H1 (cell line): ENCODE measurements at regions not wholly inside any gene's neighbourhood (a gene's known extent, or its start where the extent isn't known, plus 50 kb on each side); places are given as distances from the start of the nearest gene placed in this dataset.

Experiments used
- CTCF ChIA-PET: fragments of 300-600 bp; sonication (Branson Sonifier 250); formaldehyde crosslinking; loops from one replicate; lab custom pipeline; 2021; ENCODE audit not compliant: partially characterized antibody; lab: Charles Lee
- POLR2A ChIA-PET: fragments of 300-600 bp; sonication (Branson Sonifier 250); formaldehyde crosslinking; loops from one replicate; lab custom pipeline; 2021; ENCODE audit warnings: inconsistent platforms; ENCODE audit not compliant: partially characterized antibody; lab: Charles Lee
- DNase-seq, 2 experiments: peaks; one replicate each; pipeline versions ENCODE4 v3.0.0 to v3.0.0-alpha.2; 2010 to 2022; ENCODE audit warnings: low spot score in 2 of 2, low read depth in 1 of 2, mixed read lengths in 1 of 2
- FAIRE-seq: peaks from 2 replicates; lab custom pipeline; 2011; peaks lifted over from hg19 to GRCh38; lab: Jason Lieb, UNC
- H2AFZ ChIP-seq: 2 replicates; pipeline ENCODE4 v1.8.1; 2012; ENCODE audit warnings: low read length, inconsistent platforms
- H2AK5ac ChIP-seq: 2 replicates; pipeline ENCODE4 v1.6.1; 2013; ENCODE audit warnings: low read depth, low read length
- H2BK120ac ChIP-seq: replicated peaks from 2 replicates; pipeline ENCODE3; 2013; ENCODE audit warnings: low read depth, low read length, inconsistent platforms
- H2BK12ac ChIP-seq: 2 replicates; pipeline ENCODE4 v1.6.1; 2013; ENCODE audit warnings: low read depth, low read length
- H2BK15ac ChIP-seq: 2 replicates; pipeline ENCODE4 v1.6.1; 2013; ENCODE audit warnings: low read length
- H2BK20ac ChIP-seq: 2 replicates; pipeline ENCODE4 v1.6.1; 2013; ENCODE audit warnings: low read length
- H2BK5ac ChIP-seq: 2 replicates; pipeline ENCODE4 v1.6.1; 2013; ENCODE audit warnings: low read depth, low read length
- H3K14ac ChIP-seq: 2 replicates; pipeline ENCODE4 v1.6.1; 2013; ENCODE audit warnings: inconsistent platforms; ENCODE audit not compliant: insufficient read length
- H3K18ac ChIP-seq: 2 replicates; pipeline ENCODE4 v1.6.1; 2013; ENCODE audit warnings: low read length; ENCODE audit errors: extremely low read depth
- H3K23ac ChIP-seq: 2 replicates; pipeline ENCODE4 v1.6.1; 2013; ENCODE audit warnings: inconsistent platforms; ENCODE audit not compliant: insufficient read length
- H3K23me2 ChIP-seq: 2 replicates; pipeline ENCODE4 v1.6.1; 2013; ENCODE audit warnings: low read depth, low read length
- H3K27ac ChIP-seq: 2 replicates; pipeline ENCODE4 v1.6.1; 2011; ENCODE audit warnings: low read depth, low read length, inconsistent platforms
- H3K27me3 ChIP-seq, 4 experiments: replicated peaks in 1 of 4; 1 replicate in 1 of 4; 2 replicates in 3 of 4; pipeline versions ENCODE4 v1.6.1 to v1.8.1; 2011 to 2013; ENCODE audit warnings: low read length in 3 of 4, mild to moderate bottlenecking in 3 of 4, inconsistent platforms in 2 of 4, mixed read lengths in 2 of 4, moderate library complexity in 1 of 4; ENCODE audit not compliant: control insufficient read depth in 3 of 4, insufficient read depth in 3 of 4; ENCODE audit errors: extremely low read depth in 1 of 4
- H3K36me3 ChIP-seq, 4 experiments: 2 replicates each; pipeline versions ENCODE4 v1.6.1 to v1.8.1; 2011 to 2013; ENCODE audit warnings: mild to moderate bottlenecking in 4 of 4, low read length in 3 of 4, moderate library complexity in 2 of 4, control low read depth in 1 of 4, inconsistent platforms in 1 of 4; ENCODE audit not compliant: insufficient read depth in 4 of 4, control insufficient read depth in 2 of 4
- H3K4ac ChIP-seq: replicated peaks from 2 replicates; pipeline ENCODE3; 2013; ENCODE audit warnings: low read length, low read depth, mixed read lengths, inconsistent platforms; ENCODE audit not compliant: insufficient read length
- H3K4me1 ChIP-seq, 4 experiments: replicated peaks in 1 of 4; 1 replicate in 1 of 4; 2 replicates in 3 of 4; pipeline versions ENCODE4 v1.6.1 to v1.8.1; 2011 to 2013; ENCODE audit warnings: low read length in 3 of 4, inconsistent platforms in 2 of 4, mixed read lengths in 1 of 4; ENCODE audit not compliant: insufficient read depth in 4 of 4, control insufficient read depth in 3 of 4
- H3K4me2 ChIP-seq, 2 experiments: 2 replicates each; pipeline versions ENCODE4 v1.6.1 to v1.8.1; 2011 to 2013; ENCODE audit warnings: low read depth in 2 of 2, low read length in 2 of 2, control low read depth in 1 of 2, inconsistent platforms in 1 of 2, mild to moderate bottlenecking in 1 of 2; ENCODE audit not compliant: insufficient read depth in 1 of 2
- H3K4me3 ChIP-seq, 4 experiments: fragments of 200-600, 300-600 bp in 1 of 4; sonication (generic), shearing (Covaris generic), sonication (Bioruptor Twin) in 1 of 4; 2 replicates each; pipeline versions ENCODE4 v1.5.1 to v1.8.1; 2011 to 2016; ENCODE audit warnings: low read length in 4 of 4, low read depth in 3 of 4, control low read depth in 2 of 4, inconsistent platforms in 2 of 4, mild to moderate bottlenecking in 2 of 4, mixed read lengths in 1 of 4, moderate library complexity in 1 of 4; ENCODE audit not compliant: insufficient read depth in 2 of 4; ENCODE audit errors: extremely low read depth in 1 of 4
- H3K56ac ChIP-seq: replicated peaks from 2 replicates; pipeline ENCODE3; 2013; ENCODE audit warnings: low read depth, mild to moderate bottlenecking, mixed read lengths, low read length, inconsistent platforms; ENCODE audit not compliant: insufficient read length
- H3K79me1 ChIP-seq: 2 replicates; pipeline ENCODE4 v1.6.1; 2013; ENCODE audit warnings: low read depth, low read length, control low read depth
- H3K79me2 ChIP-seq, 2 experiments: 2 replicates each; pipeline versions ENCODE4 v1.6.1 to v1.8.1; 2012 to 2013; ENCODE audit warnings: low read length in 2 of 2, mild to moderate bottlenecking in 2 of 2, inconsistent platforms in 1 of 2; ENCODE audit not compliant: insufficient read depth in 2 of 2, control insufficient read depth in 1 of 2
- H3K9ac ChIP-seq, 4 experiments: replicated peaks in 1 of 4; 1 replicate in 1 of 4; 2 replicates in 3 of 4; pipeline versions ENCODE4 v1.6.1 to v1.8.1; 2011 to 2013; ENCODE audit warnings: low read depth in 3 of 4, low read length in 3 of 4, control low read depth in 2 of 4, mild to moderate bottlenecking in 2 of 4, moderate library complexity in 2 of 4, inconsistent platforms in 1 of 4; ENCODE audit errors: extremely low read depth in 1 of 4
- H3K9me3 ChIP-seq, 2 experiments: 2 replicates each; pipeline versions ENCODE4 v1.6.1 to v1.8.1; 2012 to 2013; ENCODE audit warnings: mild to moderate bottlenecking in 2 of 2, moderate library complexity in 2 of 2, control low read depth in 1 of 2, inconsistent platforms in 1 of 2, low read depth in 1 of 2, low read length in 1 of 2, mixed read lengths in 1 of 2; ENCODE audit not compliant: insufficient read depth in 2 of 2
- H4K20me1 ChIP-seq, 2 experiments: replicated peaks in 1 of 2; 2 replicates each; pipeline versions ENCODE3 to v1.8.1; 2011 to 2013; ENCODE audit warnings: inconsistent platforms in 2 of 2, low read length in 2 of 2, mild to moderate bottlenecking in 1 of 2; ENCODE audit not compliant: insufficient read depth in 2 of 2, control insufficient read depth in 1 of 2
- H4K5ac ChIP-seq: 2 replicates; pipeline ENCODE4 v1.6.1; 2013; ENCODE audit warnings: low read length, low read depth, mixed read lengths, inconsistent platforms; ENCODE audit not compliant: insufficient read length
- H4K8ac ChIP-seq: 2 replicates; pipeline ENCODE4 v1.8.0; 2013; ENCODE audit warnings: mild to moderate bottlenecking, moderate library complexity, low read length, inconsistent platforms; ENCODE audit not compliant: insufficient read depth; ENCODE audit errors: extremely low read depth
- H4K91ac ChIP-seq: replicated peaks from 2 replicates; pipeline ENCODE3; 2013; ENCODE audit warnings: low read length, mixed read lengths, inconsistent platforms; ENCODE audit not compliant: insufficient read length
- BRCA1 ChIP-seq: IDR thresholded peaks from 2 replicates; pipeline ENCODE4 v1.6.1; 2012; ENCODE audit warnings: low read depth, low read length, improper control_type of control experiment
- GABPA ChIP-seq: IDR thresholded peaks from 2 replicates; pipeline ENCODE4 v1.6.1; 2011; ENCODE audit warnings: mild to moderate bottlenecking, low read length, moderate library complexity, borderline replicate concordance; ENCODE audit not compliant: insufficient read depth
- JUND ChIP-seq: IDR thresholded peaks from 2 replicates; pipeline ENCODE4 v1.6.1; 2011; ENCODE audit warnings: mild to moderate bottlenecking, improper control_type of control experiment, low read length
- KDM5A ChIP-seq: fragments of 200-600 bp; IDR thresholded peaks from 2 replicates; pipeline ENCODE4 v1.7.1; 2012; ENCODE audit warnings: mild to moderate bottlenecking, low read length, inconsistent platforms, mixed read lengths
- MAFK ChIP-seq: IDR thresholded peaks from 2 replicates; pipeline ENCODE4 v1.6.1; 2012; ENCODE audit warnings: low read depth, mild to moderate bottlenecking, improper control_type of control experiment, low read length
- NANOG ChIP-seq: IDR thresholded peaks from 2 replicates; pipeline ENCODE4 v1.6.1; 2011; ENCODE audit warnings: low read length, low read depth, mild to moderate bottlenecking, inconsistent platforms; ENCODE audit not compliant: insufficient read depth, poor library complexity, severe bottlenecking
- RFX5 ChIP-seq: IDR thresholded peaks from 2 replicates; pipeline ENCODE4 v1.6.1; 2011; ENCODE audit warnings: low read depth, low read length, improper control_type of control experiment, borderline replicate concordance
- SIRT6 ChIP-seq: IDR thresholded peaks from one replicate; pipeline ENCODE4 v1.7.1; 2012; ENCODE audit warnings: low read length, inconsistent platforms
- SP2 ChIP-seq: IDR thresholded peaks from 2 replicates; pipeline ENCODE4 v1.6.1; 2012; ENCODE audit warnings: mild to moderate bottlenecking, low read length, inconsistent platforms
- SRF ChIP-seq: IDR thresholded peaks from 2 replicates; pipeline ENCODE4 v1.6.1; 2011; ENCODE audit warnings: mild to moderate bottlenecking, low read depth, low read length, moderate library complexity
- TCF12 ChIP-seq: IDR thresholded peaks from 2 replicates; pipeline ENCODE4 v1.6.1; 2011; ENCODE audit warnings: low read depth, mild to moderate bottlenecking, low read length
- WGBS, 2 experiments: shearing (Covaris generic) in 1 of 2; methylation state at CpG; one replicate each; pipeline versions ENCODE4 v1.1.6 to v1.1.7; 2013 to 2015; ENCODE audit warnings: low lambda C conversion rate in 2 of 2, mixed read lengths in 2 of 2, inconsistent platforms in 1 of 2, low coverage in 1 of 2, missing lambda C conversion rate in 1 of 2; ENCODE audit not compliant: insufficient replicate concordance in 2 of 2, insufficient coverage in 1 of 2, insufficient read length in 1 of 2; ENCODE audit errors: extremely low coverage in 1 of 2, missing lambda C conversion rate in 1 of 2; 5-methylcytosine and 5-hydroxymethylcytosine counted together
- TF ChIP-seq, protein P1 (sequence below): IDR thresholded peaks from 2 replicates; pipeline ENCODE4 v1.6.1; 2011; ENCODE audit warnings: low read length, improper control_type of control experiment

DNA sequence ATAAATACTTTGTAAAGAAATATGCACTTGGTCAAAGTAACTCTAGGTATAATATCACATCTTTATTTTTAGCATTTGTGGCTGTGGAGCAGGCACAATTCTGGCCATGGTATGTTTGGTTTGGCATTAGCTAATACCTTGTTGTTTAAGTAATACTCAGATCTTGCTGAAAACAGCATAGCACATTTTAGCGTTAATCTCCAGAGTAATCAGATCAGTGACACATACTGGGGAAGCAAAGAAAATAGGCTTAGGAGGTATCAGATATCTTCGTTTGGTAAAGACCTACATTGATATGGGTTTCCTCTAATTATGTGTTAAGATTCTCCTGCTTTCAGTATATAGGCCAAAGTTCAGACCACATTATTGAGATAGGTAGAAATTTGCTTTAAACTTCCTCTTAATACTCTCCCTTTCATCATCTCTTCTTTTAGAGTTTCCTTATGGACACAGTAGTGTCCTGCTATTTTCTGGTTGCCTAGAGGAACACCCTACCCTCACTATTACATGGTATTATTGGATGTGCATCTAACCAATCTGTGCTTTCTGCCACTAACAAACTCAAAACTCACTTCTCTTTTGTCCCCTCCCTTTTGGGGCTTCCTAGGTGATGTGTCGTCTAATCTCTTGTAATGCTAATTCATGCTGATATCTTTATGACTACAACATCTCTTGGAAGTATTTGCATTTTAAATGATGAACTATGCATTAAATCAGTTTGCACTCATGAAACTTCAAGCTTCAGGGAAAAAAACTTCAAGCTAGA is 437.3 kb upstream of the ADAMTSL1 start:
- Histone ChIP-seq H3K4me2 (peak overlapping the region in 1 of 2 experiments; percentile 49; a peak in 1 of 4 replicates), H3K27ac (no peak overlapping the region), H2BK12ac (no peak overlapping the region), H3K4me3 (0 out of 8 replicates have a peak overlapping the region, but pooled peaks of 1 of the 4 experiments have one; percentile 11), H3K27me3 (no peaks in the 10 kb centered on the region), H2AFZ (0 out of 2 replicates have a peak overlapping the region, but pooled peaks have one; percentile 6), H2BK15ac (no peak overlapping the region), H3K23ac (no peak overlapping the region), H4K20me1 (no peaks in the 10 kb centered on the region), H3K23me2 (no peaks in the 10 kb centered on the region), H2BK120ac (no peak overlapping the region), H4K91ac (no peak overlapping the region), H3K14ac (no peak overlapping the region), H3K4me1 (peaks cover 0 to 8% (median 3%) of the 10 kb centered on the region in 4 experiments; a peak in 3 of 7 replicates), H4K8ac (no peak overlapping the region), H4K5ac (no peak overlapping the region), H3K79me2 (no peaks in the 10 kb centered on the region), H2BK5ac (no peak overlapping the region), H3K18ac (no peak overlapping the region), H3K9me3 (no peaks in the 10 kb centered on the region), H2BK20ac (no peak overlapping the region), H3K36me3 (no peaks in the 10 kb centered on the region), H3K4ac (no peak overlapping the region), H3K9ac (no peak overlapping the region), H3K56ac (no peak overlapping the region), H2AK5ac (no peak overlapping the region), H3K79me1 (no peaks in the 10 kb centered on the region)
- WGBS, 2 experiments: 49% methylated on average over 3 of the region's 3 CpGs; no CpG with 5 or more reads in 1 of the 2 experiments
- FAIRE-seq (no peak), DNase-seq (no peak)
- ChIA-PET CTCF (interaction anchor here (2.5 kb wide), 1 partner anchor 19 kb away, joined by 7 read pairs; no protein-coding TSS in a partner anchor), POLR2A (no interaction called here)
- TF ChIP-seq NANOG (no peak), SP2 (no peak), JUND (no peak), BRCA1 (no peak), SIRT6 (no peak), MAFK (no peak), RFX5 (no peak), KDM5A (no peak), GABPA (no peak), TCF12 (no peak), SRF (no peak)
- TF ChIP-seq, protein P1, sequence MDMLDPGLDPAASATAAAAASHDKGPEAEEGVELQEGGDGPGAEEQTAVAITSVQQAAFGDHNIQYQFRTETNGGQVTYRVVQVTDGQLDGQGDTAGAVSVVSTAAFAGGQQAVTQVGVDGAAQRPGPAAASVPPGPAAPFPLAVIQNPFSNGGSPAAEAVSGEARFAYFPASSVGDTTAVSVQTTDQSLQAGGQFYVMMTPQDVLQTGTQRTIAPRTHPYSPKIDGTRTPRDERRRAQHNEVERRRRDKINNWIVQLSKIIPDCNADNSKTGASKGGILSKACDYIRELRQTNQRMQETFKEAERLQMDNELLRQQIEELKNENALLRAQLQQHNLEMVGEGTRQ: no peak
